ENCODE measurements at regions not wholly inside any gene's neighbourhood (a gene's known extent, or its start where the extent isn't known, plus 50 kb on each side); places are given as distances from the start of the nearest gene placed in this dataset.

GRCh38 chr3:40655551-40655950 is 130.8 kb downstream of the ZNF621 start:
- no peak for DNase-seq (ENCODE audit: low spot score in 2 of 2)
- Histone ChIP-seq H3K4me3 (no peak overlapping the region), H3K4me1 (no peaks in the 10 kb centered on the region), H3K36me3 (replicated peaks) (no peaks in the 10 kb centered on the region), H3K27me3 (ENCODE audit: low read depth) (no peaks in the 10 kb centered on the region), H3K9me3 (no peaks in the 10 kb centered on the region)
- in situ Hi-C loops (cut with MboI; ENCODE audit: low sequenced_read_pairs), result no loop called here

DNA sequence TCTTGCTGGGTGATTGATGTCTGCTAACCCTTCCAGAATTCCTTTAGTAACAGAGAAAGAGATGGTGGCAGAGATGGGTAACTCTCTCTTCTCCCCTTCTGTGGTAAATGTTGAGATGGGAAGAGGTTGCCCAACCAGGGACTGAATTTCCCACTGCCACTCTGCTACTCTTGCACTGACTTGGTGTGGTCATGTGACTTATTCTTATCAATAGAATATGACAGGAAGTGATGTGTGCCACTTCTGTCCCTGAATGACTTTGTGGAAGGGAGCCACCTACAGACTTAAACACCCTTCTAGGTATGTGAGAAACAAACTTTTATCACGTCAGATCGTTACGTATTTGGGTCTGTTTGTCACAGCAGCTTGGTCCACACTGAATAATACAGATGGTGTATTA is 132.9 kb downstream of the ZNF621 start:
- no peak for DNase-seq (ENCODE audit: low spot score in 2 of 2)
- no peaks in the 10 kb centered on the region for H3K36me3 ChIP-seq (replicated peaks)
- H3K27me3 ChIP-seq (ENCODE audit: low read depth), result no peaks in the 10 kb centered on the region
- no peaks in the 10 kb centered on the region for H3K9me3 ChIP-seq
- H3K4me3 ChIP-seq, result no peak overlapping the region
- H3K4me1 ChIP-seq, result no peaks in the 10 kb centered on the region
- in situ Hi-C loops (cut with MboI; ENCODE audit: low sequenced_read_pairs), result no loop called here

DNA sequence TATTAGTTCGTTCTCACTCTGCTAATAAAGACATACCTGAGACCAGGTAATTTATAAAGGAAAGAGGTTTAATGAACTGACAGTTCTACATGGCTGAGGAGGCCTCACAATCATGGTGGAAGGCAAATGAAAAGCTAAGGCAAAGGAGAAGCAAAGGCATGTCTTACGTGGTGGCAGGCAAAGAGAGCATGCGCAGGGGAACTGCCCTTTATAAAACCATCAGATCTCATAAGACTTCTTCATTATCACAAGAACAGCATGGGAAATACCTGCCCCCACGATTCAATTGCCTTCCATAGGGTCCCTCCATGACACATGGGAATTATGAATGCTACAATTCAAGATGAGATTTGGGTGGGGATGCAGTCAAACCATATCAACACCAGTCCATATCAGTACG is 133.5 kb downstream of the ZNF621 start:
- peaks cover 3% of the 10 kb centered on the region; the same call in 1 of the 2 replicates for H3K27me3 ChIP-seq (ENCODE audit: low read depth)
- DNase-seq (ENCODE audit: low spot score in 2 of 2), result no peak
- in situ Hi-C loops (cut with MboI; ENCODE audit: low sequenced_read_pairs), result no loop called here
- no peaks in the 10 kb centered on the region for H3K9me3 ChIP-seq
- no peaks in the 10 kb centered on the region for H3K4me1 ChIP-seq
- no peaks in the 10 kb centered on the region for H3K36me3 ChIP-seq (replicated peaks)
- no peak overlapping the region for H3K4me3 ChIP-seq

DNA sequence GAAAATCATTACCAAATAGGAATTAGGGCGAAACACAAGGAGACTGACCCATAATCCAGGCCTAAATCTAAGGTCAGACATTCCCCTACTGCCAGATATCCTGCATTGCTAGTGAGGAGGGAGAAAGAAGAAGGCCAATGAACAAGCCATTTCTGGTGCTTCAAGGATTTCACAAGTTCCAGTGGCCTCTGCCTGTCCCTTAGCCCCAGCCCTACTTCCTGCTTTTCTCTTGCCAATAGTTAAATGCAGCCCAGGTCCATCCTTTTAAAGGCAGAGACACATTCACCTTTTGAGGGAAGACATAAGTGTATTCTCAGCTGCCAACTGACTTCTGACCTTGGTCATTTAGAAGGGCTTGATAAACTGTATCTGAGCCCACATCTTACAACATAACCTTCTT is 135.8 kb downstream of the ZNF621 start:
- Histone ChIP-seq H3K4me1 (no peaks in the 10 kb centered on the region), H3K4me3 (no peak overlapping the region), H3K27me3 (ENCODE audit: low read depth) (peaks cover 3% of the 10 kb centered on the region; the same call in 1 of the 2 replicates), H3K36me3 (replicated peaks) (no peaks in the 10 kb centered on the region), H3K9me3 (no peaks in the 10 kb centered on the region)
- in situ Hi-C loops (cut with MboI; ENCODE audit: low sequenced_read_pairs), result no loop called here
- no peak for DNase-seq (ENCODE audit: low spot score in 2 of 2)

GRCh38 chr3:40661284-40661683 is 136.5 kb downstream of the ZNF621 start:
- DNase-seq (ENCODE audit: low spot score in 2 of 2), result no peak
- no peak overlapping the region for H3K4me3 ChIP-seq
- H3K4me1 ChIP-seq, result no peaks in the 10 kb centered on the region
- no peaks in the 10 kb centered on the region for H3K36me3 ChIP-seq (replicated peaks)
- in situ Hi-C loops (cut with MboI; ENCODE audit: low sequenced_read_pairs), result no loop called here
- no peaks in the 10 kb centered on the region for H3K9me3 ChIP-seq
- peaks cover 3% of the 10 kb centered on the region; the same call in 1 of the 2 replicates for H3K27me3 ChIP-seq (ENCODE audit: low read depth)

- Histone ChIP-seq H3K36me3 (replicated peaks) (no peaks in the 10 kb centered on the region), H3K27me3 (ENCODE audit: low read depth) (peaks cover 3% of the 10 kb centered on the region; the same call in 1 of the 2 replicates), H3K9me3 (no peaks in the 10 kb centered on the region), H3K4me3 (no peak overlapping the region), H3K4me1 (no peaks in the 10 kb centered on the region)
- no peak for DNase-seq (ENCODE audit: low spot score in 2 of 2)
- in situ Hi-C loops (cut with MboI; ENCODE audit: low sequenced_read_pairs), result no loop called here
These were observed 138.5 kb downstream of the ZNF621 start for GRCh38 chr3:40663280-40663679.

- Histone ChIP-seq H3K4me3 (no peak overlapping the region), H3K36me3 (replicated peaks) (no peaks in the 10 kb centered on the region), H3K27me3 (ENCODE audit: low read depth) (no peaks in the 10 kb centered on the region), H3K9me3 (no peaks in the 10 kb centered on the region), H3K4me1 (no peaks in the 10 kb centered on the region)
- in situ Hi-C loops (cut with MboI; ENCODE audit: low sequenced_read_pairs), result no loop called here
- DNase-seq (ENCODE audit: low spot score in 2 of 2), result no peak
These were observed 144.4 kb downstream of the ZNF621 start for GRCh38 chr3:40669176-40669575.

DNA sequence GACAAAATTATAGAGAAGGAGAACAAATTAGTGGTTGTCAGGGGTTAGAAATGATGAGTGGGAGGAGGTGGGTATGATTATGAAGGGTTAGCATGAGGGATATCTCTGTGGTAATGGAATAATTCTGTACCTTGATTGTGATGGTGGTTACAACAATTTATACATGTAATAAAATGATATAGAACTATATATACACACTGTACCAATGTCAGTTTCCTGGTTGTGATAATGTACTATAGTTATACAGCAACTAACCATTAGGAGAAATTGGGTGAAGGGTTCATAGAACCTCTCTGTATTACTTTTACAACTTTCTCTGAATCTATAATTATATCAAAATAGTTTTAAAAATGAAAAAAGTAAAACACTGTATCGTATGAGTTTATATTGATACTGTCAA is 148.1 kb downstream of the ZNF621 start:
- H3K9me3 ChIP-seq, result no peaks in the 10 kb centered on the region
- H3K36me3 ChIP-seq (replicated peaks), result no peaks in the 10 kb centered on the region
- DNase-seq (ENCODE audit: low spot score in 2 of 2), result no peak
- H3K4me3 ChIP-seq, result no peak overlapping the region
- H3K27me3 ChIP-seq (ENCODE audit: low read depth), result no peaks in the 10 kb centered on the region
- in situ Hi-C loops (cut with MboI; ENCODE audit: low sequenced_read_pairs), result no loop called here
- peaks cover 11% of the 10 kb centered on the region for H3K4me1 ChIP-seq

DNA sequence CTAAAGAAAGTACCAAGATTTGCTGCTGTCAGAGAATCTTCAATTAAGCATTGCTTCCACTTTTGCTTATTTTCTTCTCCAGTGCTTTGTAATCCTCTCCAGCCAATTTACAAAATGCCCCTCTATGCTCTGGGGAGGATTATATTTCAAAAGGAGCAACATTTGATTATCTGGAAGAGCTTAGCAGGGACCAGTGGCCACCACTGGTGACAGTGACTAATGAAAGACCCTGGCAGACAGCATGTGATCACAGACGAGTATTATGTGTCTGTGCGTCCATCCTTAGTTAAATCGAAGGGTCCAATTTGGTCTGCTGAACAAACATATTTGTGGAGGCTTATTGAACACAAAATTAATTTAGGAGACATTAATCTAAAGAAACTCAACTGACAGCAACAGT is 152.6 kb downstream of the ZNF621 start:
- peaks cover 31% of the 10 kb centered on the region for H3K4me1 ChIP-seq
- H3K36me3 ChIP-seq (replicated peaks), result no peaks in the 10 kb centered on the region
- no peaks in the 10 kb centered on the region for H3K9me3 ChIP-seq
- in situ Hi-C loops (cut with MboI; ENCODE audit: low sequenced_read_pairs), result no loop called here
- no peak overlapping the region for H3K4me3 ChIP-seq
- no peaks in the 10 kb centered on the region for H3K27me3 ChIP-seq (ENCODE audit: low read depth)
- peak; percentile 61 to 86 for DNase-seq (ENCODE audit: low spot score in 2 of 2)

DNA sequence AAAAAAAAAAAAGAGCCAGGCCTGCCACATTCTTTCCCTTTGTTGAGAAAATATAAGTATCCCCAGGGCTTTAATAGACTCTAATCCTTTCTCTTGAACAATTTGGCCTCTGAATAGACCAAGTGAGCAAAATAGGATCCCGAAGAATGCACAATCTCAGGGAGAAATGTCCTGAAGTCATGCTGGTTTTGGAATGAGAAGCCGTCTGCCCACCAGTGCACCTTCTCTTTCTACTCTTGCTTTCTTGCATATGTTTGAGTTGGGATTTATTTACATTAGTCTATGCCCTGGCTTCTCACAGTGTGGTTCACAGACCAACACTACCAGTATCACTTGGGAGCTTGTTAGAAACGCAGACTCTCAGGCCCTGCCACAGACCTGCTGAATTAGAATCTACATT is 153.0 kb downstream of the ZNF621 start:
- peak; percentile 65 to 98 for DNase-seq (ENCODE audit: low spot score in 2 of 2)
- H3K9me3 ChIP-seq, result no peaks in the 10 kb centered on the region
- in situ Hi-C loops (cut with MboI; ENCODE audit: low sequenced_read_pairs), result no loop called here
- peaks cover 31% of the 10 kb centered on the region for H3K4me1 ChIP-seq
- H3K27me3 ChIP-seq (ENCODE audit: low read depth), result no peaks in the 10 kb centered on the region
- no peak overlapping the region for H3K4me3 ChIP-seq
- no peaks in the 10 kb centered on the region for H3K36me3 ChIP-seq (replicated peaks)

DNA sequence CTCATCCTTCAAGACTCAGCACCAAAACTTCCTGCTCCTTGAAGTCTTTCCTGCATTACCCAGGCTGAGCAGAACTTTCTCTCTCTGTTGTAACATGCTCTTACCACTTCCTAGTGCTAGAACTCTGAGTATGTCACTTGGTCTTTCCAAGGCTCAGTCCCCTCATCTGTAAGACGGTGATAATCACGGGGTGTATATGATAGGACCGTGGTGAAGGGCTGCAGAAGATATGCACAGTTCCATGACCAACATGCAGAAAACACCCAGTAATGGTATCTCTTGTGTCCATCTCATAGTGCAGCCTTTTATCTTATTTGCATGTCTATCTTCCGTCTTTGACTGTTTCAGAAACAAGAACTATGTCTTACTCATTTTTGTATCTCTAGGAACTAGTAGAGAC is 154.5 kb downstream of the ZNF621 start:
- H3K4me1 ChIP-seq, result peaks cover 31% of the 10 kb centered on the region
- H3K27me3 ChIP-seq (ENCODE audit: low read depth), result no peaks in the 10 kb centered on the region
- no peak for DNase-seq (ENCODE audit: low spot score in 2 of 2)
- no peaks in the 10 kb centered on the region for H3K9me3 ChIP-seq
- no peaks in the 10 kb centered on the region for H3K36me3 ChIP-seq (replicated peaks)
- in situ Hi-C loops (cut with MboI; ENCODE audit: low sequenced_read_pairs), result no loop called here
- H3K4me3 ChIP-seq, result no peak overlapping the region

- DNase-seq (ENCODE audit: low spot score in 2 of 2), result no peak
- Histone ChIP-seq H3K4me1 (peaks cover 31% of the 10 kb centered on the region), H3K4me3 (no peak overlapping the region), H3K27me3 (ENCODE audit: low read depth) (no peaks in the 10 kb centered on the region), H3K9me3 (no peaks in the 10 kb centered on the region), H3K36me3 (replicated peaks) (no peaks in the 10 kb centered on the region)
- in situ Hi-C loops (cut with MboI; ENCODE audit: low sequenced_read_pairs), result no loop called here
These were observed 156.2 kb downstream of the ZNF621 start for GRCh38 chr3:40680685-40681657.

DNA sequence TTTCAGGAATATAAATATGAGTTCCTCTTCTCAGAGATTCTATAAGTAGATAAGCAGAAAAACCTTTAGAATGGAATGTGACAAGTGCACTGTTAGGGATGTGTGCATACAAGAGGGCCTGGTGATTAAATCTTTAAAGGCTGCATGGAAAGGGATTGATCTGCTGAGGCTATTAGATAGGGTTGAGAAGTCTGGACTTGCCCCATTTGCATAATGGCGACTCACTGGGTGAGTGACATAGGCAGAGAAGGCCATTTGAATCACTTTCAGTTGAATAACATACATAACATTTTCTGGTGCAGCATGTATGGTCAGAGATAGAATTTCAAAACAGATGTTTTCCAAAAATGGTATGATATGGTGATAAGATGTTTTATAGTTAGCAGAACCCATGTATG is 156.9 kb downstream of the ZNF621 start:
- peak in 1 of 2 experiments; percentile 53 for DNase-seq (ENCODE audit: low spot score in 2 of 2)
- in situ Hi-C loops (cut with MboI; ENCODE audit: low sequenced_read_pairs), result no loop called here
- H3K27me3 ChIP-seq (ENCODE audit: low read depth), result no peaks in the 10 kb centered on the region

GRCh38 chr3:40689837-40690236 is 165.1 kb downstream of the ZNF621 start:
- Histone ChIP-seq H3K4me3 (no peak overlapping the region), H3K4me1 (no peaks in the 10 kb centered on the region; the same call in none of the 2 replicates), H3K36me3 (replicated peaks) (no peaks in the 10 kb centered on the region), H3K27me3 (ENCODE audit: low read depth) (no peaks in the 10 kb centered on the region), H3K9me3 (no peaks in the 10 kb centered on the region)
- DNase-seq (ENCODE audit: low spot score in 2 of 2), result peak in 1 of 2 experiments; percentile 13
- in situ Hi-C loops (cut with MboI; ENCODE audit: low sequenced_read_pairs), result no loop called here

More for the DNA sequence above, 156.9 kb downstream of the ZNF621 start:
- Histone ChIP-seq H3K36me3 (replicated peaks) (no peaks in the 10 kb centered on the region), H3K9me3 (no peaks in the 10 kb centered on the region), H3K4me3 (no peak overlapping the region), H3K4me1 (peaks cover 30% of the 10 kb centered on the region)
